Gastroesophageal sphincter (tissue), 4 donors: ENCODE measurements at regions not wholly inside any gene's neighbourhood (a gene's known extent, or its start where the extent isn't known, plus 50 kb on each side); places are given as distances from the start of the nearest gene placed in this dataset.

Source experiments
- ATAC-seq: fragments of 150-250 bp; one replicate; pipeline ENCODE4 v1.9.1; 2016; ENCODE audit warnings: mild to moderate bottlenecking, moderate library complexity
- H3K27ac ChIP-seq, 4 donors: fragments of 200-600 bp; sonication (generic) in 3 of 4; 1 replicate in 3 of 4; 2 replicates in 1 of 4; pipeline ENCODE4 v1.5.1; 2016 to 2019
- H3K27me3 ChIP-seq: fragments of 200-600 bp; sonication (generic); one replicate; pipeline ENCODE4 v1.5.1; 2019
- H3K36me3 ChIP-seq, 2 donors: fragments of 200-600 bp; sonication (generic); one replicate each; pipeline ENCODE4 v1.5.1; 2019; ENCODE audit warnings: control low read depth in 1 of 2
- H3K4me1 ChIP-seq, 3 donors: fragments of 200-600 bp; sonication (generic); 1 replicate in 2 of 3; 2 replicates in 1 of 3; pipeline ENCODE4 v1.5.1; 2016 to 2019; ENCODE audit warnings: control low read depth in 2 of 3
- H3K4me3 ChIP-seq, 2 donors: fragments of 200-600 bp; sonication (generic); one replicate each; pipeline ENCODE4 v1.5.1; 2019; ENCODE audit warnings: mild to moderate bottlenecking in 1 of 2, moderate library complexity in 1 of 2
- H3K9me3 ChIP-seq, 3 donors: fragments of 200-600 bp; sonication (generic); one replicate each; pipeline ENCODE4 v1.5.1; 2017 to 2019; ENCODE audit warnings: control low read depth in 2 of 3
- EP300 ChIP-seq: sonication (generic); formaldehyde crosslinking; IDR thresholded peaks from one replicate; pipeline ENCODE4 v1.6.1; 2017; ENCODE audit warnings: antibody characterized with exemption, mild to moderate bottlenecking
- POLR2A ChIP-seq, 2 donors: fragments of 450-650 bp; IDR thresholded peaks; one replicate each; pipeline ENCODE4 v1.6.1; 2017; ENCODE audit warnings: antibody characterized with exemption in 2 of 2, mild to moderate bottlenecking in 2 of 2, moderate library complexity in 1 of 2
- POLR2AphosphoS5 ChIP-seq: sonication (generic); formaldehyde crosslinking; IDR thresholded peaks from one replicate; pipeline ENCODE4 v1.6.1; 2017; ENCODE audit warnings: antibody characterized with exemption
- WGBS, 2 donors: methylation state at CpG; one replicate each; pipeline ENCODE4 v1.1.5; 2018; ENCODE audit warnings: low coverage in 1 of 2; 5-methylcytosine and 5-hydroxymethylcytosine counted together
- TF ChIP-seq, protein P1 (sequence below), 4 experiments: fragments of 200-600 bp in 2 of 4; fragments of 450-650 bp in 2 of 4; sonication (generic) in 1 of 4; IDR thresholded peaks; one replicate each; pipeline ENCODE4 v1.5.1; 2017 to 2019; ENCODE audit warnings: antibody characterized with exemption in 4 of 4, mild to moderate bottlenecking in 2 of 4, moderate library complexity in 2 of 4

DNA sequence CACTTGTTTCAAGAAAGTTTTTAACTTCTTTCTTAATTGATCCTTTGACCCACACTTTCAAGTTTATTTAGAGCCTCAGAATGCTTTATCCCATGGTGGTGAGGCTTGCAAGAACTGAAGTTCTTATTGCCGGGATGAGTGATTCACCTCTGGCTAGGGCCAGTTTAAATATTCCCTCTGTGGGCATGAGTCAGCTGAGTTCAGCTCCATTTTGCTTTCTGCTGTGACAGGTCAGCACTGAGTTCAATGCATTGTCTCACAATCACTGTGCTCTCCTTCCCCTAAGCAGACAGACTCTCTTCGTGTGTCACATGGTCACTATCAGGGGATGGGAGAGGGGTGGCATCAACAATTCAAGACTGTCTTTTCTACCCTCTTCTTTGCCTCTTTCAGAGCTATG lies 514.6 kb upstream of the FBXO33 start:
- no peak for ATAC-seq
- Histone ChIP-seq H3K4me1 (no peaks in the 10 kb centered on the region), H3K27me3 (no peaks in the 10 kb centered on the region), H3K9me3 (no peaks in the 10 kb centered on the region), H3K27ac (no peak overlapping the region), H3K4me3 (no peak overlapping the region), H3K36me3 (no peaks in the 10 kb centered on the region)
- TF ChIP-seq, protein P1, sequence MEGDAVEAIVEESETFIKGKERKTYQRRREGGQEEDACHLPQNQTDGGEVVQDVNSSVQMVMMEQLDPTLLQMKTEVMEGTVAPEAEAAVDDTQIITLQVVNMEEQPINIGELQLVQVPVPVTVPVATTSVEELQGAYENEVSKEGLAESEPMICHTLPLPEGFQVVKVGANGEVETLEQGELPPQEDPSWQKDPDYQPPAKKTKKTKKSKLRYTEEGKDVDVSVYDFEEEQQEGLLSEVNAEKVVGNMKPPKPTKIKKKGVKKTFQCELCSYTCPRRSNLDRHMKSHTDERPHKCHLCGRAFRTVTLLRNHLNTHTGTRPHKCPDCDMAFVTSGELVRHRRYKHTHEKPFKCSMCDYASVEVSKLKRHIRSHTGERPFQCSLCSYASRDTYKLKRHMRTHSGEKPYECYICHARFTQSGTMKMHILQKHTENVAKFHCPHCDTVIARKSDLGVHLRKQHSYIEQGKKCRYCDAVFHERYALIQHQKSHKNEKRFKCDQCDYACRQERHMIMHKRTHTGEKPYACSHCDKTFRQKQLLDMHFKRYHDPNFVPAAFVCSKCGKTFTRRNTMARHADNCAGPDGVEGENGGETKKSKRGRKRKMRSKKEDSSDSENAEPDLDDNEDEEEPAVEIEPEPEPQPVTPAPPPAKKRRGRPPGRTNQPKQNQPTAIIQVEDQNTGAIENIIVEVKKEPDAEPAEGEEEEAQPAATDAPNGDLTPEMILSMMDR (IDR thresholded peaks at IDR 0.05): no peak
- TF ChIP-seq EP300 (no peak), POLR2AphosphoS5 (no peak), POLR2A (IDR thresholded peaks at IDR 0.05) (no peak)
- WGBS, 2 donors: 61% methylated on average over 2 of the region's 2 CpGs; no CpG with 5 or more reads in 1 of the 2 donors

DNA sequence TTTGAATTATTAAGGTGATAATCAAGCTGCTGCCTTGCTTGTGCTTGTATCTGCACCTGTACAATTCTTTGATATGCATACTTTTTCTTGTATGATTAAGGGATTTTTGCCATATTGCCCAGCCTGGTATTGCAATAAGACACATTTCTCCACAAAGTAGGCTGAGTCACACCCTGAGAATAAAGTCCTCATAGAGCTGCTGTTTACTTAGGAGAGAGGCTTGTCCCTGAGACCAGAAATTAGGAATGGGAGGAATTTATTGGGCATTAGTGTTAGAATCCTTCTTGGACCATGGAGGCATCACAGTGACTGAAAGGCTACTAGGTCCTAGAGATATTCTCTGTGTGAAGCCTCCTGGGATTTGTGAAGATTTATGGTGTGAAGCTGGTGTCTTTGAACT lies 506.8 kb upstream of the FBXO33 start:
- no peak for ATAC-seq
- H3K9me3 ChIP-seq: no peaks in the 10 kb centered on the region
- H3K27me3 ChIP-seq: no peaks in the 10 kb centered on the region
- no peak overlapping the region for H3K27ac ChIP-seq
- no peak overlapping the region for H3K4me3 ChIP-seq
- H3K4me1 ChIP-seq: no peaks in the 10 kb centered on the region
- TF ChIP-seq, protein P1 (IDR thresholded peaks at IDR 0.05): no peak
- TF ChIP-seq POLR2A (IDR thresholded peaks at IDR 0.05): no peak
- H3K36me3 ChIP-seq: no peaks in the 10 kb centered on the region

DNA sequence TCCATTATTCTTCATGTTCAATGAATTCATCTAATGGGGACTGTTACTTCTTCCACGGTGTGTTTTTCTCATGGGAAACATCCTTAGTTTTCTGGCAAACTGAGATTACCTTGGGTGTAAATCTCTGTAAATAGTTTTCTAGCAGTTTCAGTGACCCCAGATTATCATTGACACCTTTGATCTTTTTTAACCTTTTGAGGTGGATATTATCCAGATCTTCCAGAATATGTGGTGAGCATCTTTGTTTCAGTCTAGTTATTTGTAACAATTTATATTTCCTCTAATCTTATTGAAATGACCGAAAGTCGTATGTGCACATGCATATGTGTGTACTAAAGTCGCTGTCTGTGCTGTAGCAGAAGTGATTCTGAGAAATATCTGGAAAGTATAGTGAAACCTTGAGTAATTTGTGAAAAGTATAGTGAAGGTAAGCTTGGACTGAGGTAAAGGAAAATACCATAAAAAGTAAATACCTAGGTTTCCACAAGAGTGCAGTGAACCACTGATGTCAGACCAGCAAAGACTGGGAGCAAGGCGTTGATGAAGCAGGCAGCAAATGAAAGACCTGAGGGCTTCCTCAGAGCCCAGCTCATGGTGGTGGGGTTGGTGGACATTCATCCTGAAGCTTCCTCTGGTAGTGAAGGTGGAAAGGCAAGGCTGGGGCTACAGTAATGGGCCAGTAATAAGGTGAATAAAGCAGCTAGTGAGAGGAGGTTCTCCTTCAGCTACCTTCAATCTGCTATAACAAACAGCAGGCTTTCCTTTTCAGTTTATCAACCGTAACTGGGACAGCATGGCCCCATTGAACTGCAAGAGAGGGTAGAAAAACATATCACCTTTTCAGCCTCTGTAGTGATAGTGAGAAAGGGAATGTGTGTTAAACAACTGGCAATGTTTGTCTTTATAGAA lies 480.2 kb upstream of the FBXO33 start:
- Histone ChIP-seq H3K4me1 (no peaks in the 10 kb centered on the region), H3K9me3 (no peaks in the 10 kb centered on the region), H3K36me3 (no peaks in the 10 kb centered on the region), H3K27ac (no peak overlapping the region), H3K4me3 (no peak overlapping the region), H3K27me3 (no peaks in the 10 kb centered on the region)
- no peak for ATAC-seq
- 81 to 83% methylated on average over 5 of the region's 6 CpGs for WGBS, 2 donors
- TF ChIP-seq, protein P1 (IDR thresholded peaks at IDR 0.05): no peak
- TF ChIP-seq POLR2AphosphoS5: no peak
- TF ChIP-seq POLR2A (IDR thresholded peaks at IDR 0.05): no peak

DNA sequence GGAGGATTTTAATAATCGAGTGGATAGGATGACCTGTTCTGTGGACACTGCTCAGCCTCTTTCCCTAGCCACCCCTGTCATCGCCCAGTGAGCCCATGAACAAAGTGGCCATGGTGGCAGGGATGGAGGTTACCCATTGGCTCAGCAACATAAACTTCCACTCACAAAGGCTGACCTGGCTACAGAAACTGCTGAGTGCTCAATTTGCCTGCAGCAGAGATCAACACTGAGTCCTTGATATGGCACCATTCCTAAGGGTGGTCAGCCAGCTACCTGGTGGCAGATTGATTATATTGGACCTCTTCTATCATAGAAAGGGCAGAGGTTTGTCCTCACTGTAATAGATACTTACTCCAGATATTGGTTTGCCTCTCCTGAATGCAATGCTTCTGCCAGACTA lies 465.4 kb upstream of the FBXO33 start:
- Histone ChIP-seq H3K27ac (no peak overlapping the region), H3K4me3 (no peak overlapping the region), H3K4me1 (no peaks in the 10 kb centered on the region), H3K27me3 (no peaks in the 10 kb centered on the region), H3K9me3 (peaks cover 0 to 5% (median 0%) of the 10 kb centered on the region in 3 donors), H3K36me3 (no peaks in the 10 kb centered on the region)
- TF ChIP-seq, protein P1 (IDR thresholded peaks at IDR 0.05): no peak
- no peak for TF ChIP-seq POLR2AphosphoS5
- TF ChIP-seq POLR2A (IDR thresholded peaks at IDR 0.05): no peak
- 91 to 100% methylated on average over 1 to 2 of the region's 2 CpGs for WGBS, 2 donors
- no peak for ATAC-seq

DNA sequence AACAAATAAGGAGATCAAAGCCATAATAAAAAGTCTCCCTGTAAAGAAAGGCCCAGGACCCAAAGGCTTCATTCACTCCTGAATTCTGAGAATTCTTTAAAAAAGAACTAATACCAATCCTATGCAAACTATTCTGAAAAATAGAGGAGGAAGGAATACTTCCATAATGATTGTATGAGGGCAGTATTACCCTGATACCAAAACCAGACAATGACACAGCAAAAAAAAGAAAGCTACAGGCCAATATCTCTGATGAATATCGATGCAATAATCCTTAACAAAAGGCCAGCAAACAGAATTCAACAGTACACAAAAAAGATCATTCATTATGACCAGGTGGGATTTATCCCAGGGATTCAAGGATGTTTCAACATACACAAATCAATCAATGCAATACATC lies 457.8 kb upstream of the FBXO33 start:
- H3K4me1 ChIP-seq: no peaks in the 10 kb centered on the region
- peaks cover 0 to 40% (median 0%) of the 10 kb centered on the region in 3 donors for H3K9me3 ChIP-seq
- TF ChIP-seq, protein P1 (IDR thresholded peaks at IDR 0.05): no peak
- TF ChIP-seq POLR2AphosphoS5: no peak
- TF ChIP-seq POLR2A (IDR thresholded peaks at IDR 0.05): no peak
- no peak for TF ChIP-seq EP300
- no peaks in the 10 kb centered on the region for H3K27me3 ChIP-seq
- WGBS, 2 donors: 55 to 77% methylated on average over 1 of the region's 1 CpG
- no peak overlapping the region for H3K4me3 ChIP-seq
- H3K36me3 ChIP-seq: no peaks in the 10 kb centered on the region
- H3K27ac ChIP-seq: no peak overlapping the region
- no peak for ATAC-seq
